ENCODE measurements at regions not wholly inside any gene's neighbourhood (a gene's known extent, or its start where the extent isn't known, plus 50 kb on each side); places are given as distances from the start of the nearest gene placed in this dataset.

DNA sequence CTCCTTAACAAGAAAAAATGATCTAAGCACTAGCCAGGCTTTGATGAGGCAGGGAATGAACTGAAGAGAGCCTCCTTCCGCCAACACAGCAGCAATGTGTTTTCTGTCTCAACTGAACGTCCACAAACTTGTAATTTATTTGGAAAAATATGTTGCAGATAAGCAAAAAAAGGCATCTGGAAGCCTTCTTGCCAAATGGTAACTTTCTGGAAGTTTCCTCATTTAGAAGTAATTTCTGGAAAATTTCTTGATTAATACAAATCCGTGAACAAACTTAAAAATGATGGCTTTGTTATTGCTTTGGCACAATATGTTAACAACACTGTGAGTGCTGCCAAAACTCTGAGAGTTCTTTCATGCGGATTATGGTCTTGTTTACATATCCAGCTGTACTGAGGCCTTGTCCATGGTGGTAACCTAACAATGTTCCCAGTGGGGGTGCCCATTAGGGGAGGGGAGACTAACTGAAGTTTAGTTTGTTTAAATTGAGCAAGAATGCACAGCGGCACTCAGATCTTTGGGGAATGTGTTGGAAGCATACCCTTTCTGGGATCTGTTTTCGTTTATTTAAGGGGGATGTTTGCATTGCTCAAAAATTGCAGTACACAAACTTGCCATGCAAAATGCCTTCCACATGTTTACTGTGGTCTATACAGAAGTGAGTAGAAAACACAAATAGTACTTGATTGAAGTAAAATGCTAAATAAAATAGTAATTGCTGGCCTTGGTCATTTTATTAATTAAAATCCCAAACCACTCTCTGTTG is 334.7 kb downstream of the NR2F1-AS1 start:
- peak; percentile 90 for DNase-seq (ENCODE audit: low read depth)
- H3K9ac ChIP-seq (ENCODE audit: low read length) = no peak overlapping the region
- peaks cover 15% of the 10 kb centered on the region for H3K4me1 ChIP-seq (ENCODE audit: control insufficient read depth, insufficient read depth, low read length)
- H3K27me3 ChIP-seq (replicated peaks; ENCODE audit: control insufficient read depth, insufficient read depth, low read length) = no peaks in the 10 kb centered on the region
- no peaks in the 10 kb centered on the region for H3K9me3 ChIP-seq (ENCODE audit: control insufficient read depth, low read length)
- no peaks in the 10 kb centered on the region for H3K36me3 ChIP-seq (ENCODE audit: control insufficient read depth, insufficient read depth, low read length, severe bottlenecking)
- no peak overlapping the region for H3K4me3 ChIP-seq (ENCODE audit: low read length)

DNA sequence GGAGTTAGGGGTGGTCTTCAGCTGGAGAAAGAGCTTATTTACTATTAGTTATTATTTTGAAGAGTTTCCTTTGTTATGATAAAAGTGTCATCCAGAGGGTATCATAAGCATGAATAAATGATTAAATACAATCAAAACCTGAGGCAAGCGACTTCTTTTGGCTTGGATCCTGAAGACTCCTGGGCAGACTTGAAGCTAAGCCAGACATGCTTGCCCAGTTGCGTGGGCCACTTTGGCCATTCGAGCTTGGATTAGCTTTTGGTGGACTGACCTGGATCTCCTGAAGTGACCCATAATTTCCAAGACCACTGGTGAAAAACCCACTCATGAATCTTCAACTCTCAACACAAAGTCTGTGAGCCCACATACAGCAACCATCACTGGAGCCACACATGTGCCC is 335.8 kb downstream of the NR2F1-AS1 start:
- Histone ChIP-seq H3K4me3 (ENCODE audit: low read length) (no peak overlapping the region), H3K36me3 (ENCODE audit: control insufficient read depth, insufficient read depth, low read length, severe bottlenecking) (no peaks in the 10 kb centered on the region), H3K27me3 (replicated peaks; ENCODE audit: control insufficient read depth, insufficient read depth, low read length) (no peaks in the 10 kb centered on the region), H3K4me1 (ENCODE audit: control insufficient read depth, insufficient read depth, low read length) (peaks cover 10% of the 10 kb centered on the region), H3K9me3 (ENCODE audit: control insufficient read depth, low read length) (no peaks in the 10 kb centered on the region), H3K9ac (ENCODE audit: low read length) (no peak overlapping the region)
- no peak for DNase-seq (ENCODE audit: low read depth)

DNA sequence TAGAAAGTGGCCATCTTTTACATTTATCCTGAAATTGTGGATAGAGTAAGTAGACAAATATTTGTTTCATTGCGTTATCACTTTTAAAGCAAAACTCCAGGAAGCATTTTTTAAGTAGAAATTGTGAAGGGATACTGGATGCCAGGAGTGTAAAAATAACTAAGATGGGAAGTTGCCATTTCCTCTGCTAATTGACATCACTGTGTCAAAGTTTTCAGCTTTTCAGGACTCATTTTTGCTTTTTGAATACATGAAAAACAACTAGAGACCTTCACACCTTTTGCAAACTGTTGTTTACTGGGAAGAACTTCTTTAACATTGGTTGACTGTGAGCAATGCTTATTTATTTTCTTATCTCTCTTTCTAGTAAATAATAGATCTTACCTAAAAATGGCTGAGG is 337.5 kb downstream of the NR2F1-AS1 start:
- Histone ChIP-seq H3K9me3 (ENCODE audit: control insufficient read depth, low read length) (no peaks in the 10 kb centered on the region), H3K9ac (ENCODE audit: low read length) (no peak overlapping the region), H3K36me3 (ENCODE audit: control insufficient read depth, insufficient read depth, low read length, severe bottlenecking) (no peaks in the 10 kb centered on the region), H3K4me1 (ENCODE audit: control insufficient read depth, insufficient read depth, low read length) (peaks cover 10% of the 10 kb centered on the region), H3K4me3 (ENCODE audit: low read length) (no peak overlapping the region), H3K27me3 (replicated peaks; ENCODE audit: control insufficient read depth, insufficient read depth, low read length) (no peaks in the 10 kb centered on the region)
- DNase-seq (ENCODE audit: low read depth) = no peak

DNA sequence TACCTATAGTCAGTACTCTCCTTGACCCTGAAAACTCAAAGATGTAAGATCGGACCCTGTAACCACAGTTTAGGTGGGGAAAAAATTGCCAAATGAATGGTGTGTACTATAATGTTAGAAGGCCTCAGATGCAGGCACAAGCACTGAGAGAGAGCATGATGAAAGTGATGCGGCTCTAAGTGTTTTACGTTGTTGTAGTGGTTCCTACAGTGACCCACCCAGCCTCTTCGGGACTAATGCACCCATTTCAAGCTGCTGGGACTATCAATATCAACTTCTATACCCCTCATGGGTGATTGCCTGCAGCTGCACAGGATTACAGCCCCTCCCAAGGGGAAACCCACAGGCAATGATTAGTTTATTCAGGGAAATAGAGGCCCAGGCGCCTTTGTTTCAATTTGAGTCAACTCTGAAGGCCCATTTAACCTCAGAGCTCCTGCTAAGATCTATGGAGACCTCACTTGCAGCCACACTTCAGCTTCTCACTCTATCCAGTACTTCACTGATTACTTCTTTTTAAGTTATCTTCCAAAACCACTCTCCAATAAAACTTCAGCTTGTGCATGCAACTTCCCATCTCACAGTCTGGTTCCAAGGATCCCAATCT is 340.7 kb downstream of the NR2F1-AS1 start:
- Histone ChIP-seq H3K4me1 (ENCODE audit: control insufficient read depth, insufficient read depth, low read length) (no peaks in the 10 kb centered on the region), H3K9ac (ENCODE audit: low read length) (no peak overlapping the region), H3K27me3 (replicated peaks; ENCODE audit: control insufficient read depth, insufficient read depth, low read length) (no peaks in the 10 kb centered on the region), H3K4me3 (ENCODE audit: low read length) (no peak overlapping the region), H3K9me3 (ENCODE audit: control insufficient read depth, low read length) (no peaks in the 10 kb centered on the region), H3K36me3 (ENCODE audit: control insufficient read depth, insufficient read depth, low read length, severe bottlenecking) (no peaks in the 10 kb centered on the region)
- DNase-seq (ENCODE audit: low read depth) = no peak

DNA sequence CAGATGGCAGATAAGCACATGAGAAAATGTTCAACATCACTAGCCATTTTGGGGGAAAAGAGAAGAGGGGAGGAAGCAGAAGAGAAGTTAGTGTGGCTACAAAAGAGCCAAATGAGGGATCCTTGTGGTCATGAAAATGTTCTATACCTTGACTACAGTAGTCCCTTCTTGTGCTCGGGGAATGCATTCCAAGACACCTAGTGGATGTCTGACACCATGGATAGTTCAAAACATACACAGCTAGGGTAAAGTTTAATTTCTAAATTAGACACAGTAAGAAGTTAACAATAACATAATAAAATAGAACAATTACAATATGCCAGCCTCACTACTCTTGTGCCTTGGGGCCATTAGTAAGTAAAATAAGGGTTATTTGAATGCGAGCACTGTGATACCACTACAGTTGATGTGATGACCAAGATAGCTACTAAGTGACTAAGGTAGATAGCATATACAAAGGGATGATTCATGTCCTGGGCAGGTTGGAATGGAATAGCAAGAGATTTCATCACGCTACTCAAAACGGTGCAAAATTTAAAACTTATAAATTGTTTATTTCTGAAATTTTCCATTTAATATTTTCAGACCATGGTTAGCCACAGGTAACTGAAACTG is 344.1 kb downstream of the NR2F1-AS1 start:
- Histone ChIP-seq H3K27me3 (replicated peaks; ENCODE audit: control insufficient read depth, insufficient read depth, low read length) (no peaks in the 10 kb centered on the region), H3K4me3 (ENCODE audit: low read length) (no peak overlapping the region), H3K9me3 (ENCODE audit: control insufficient read depth, low read length) (no peaks in the 10 kb centered on the region), H3K4me1 (ENCODE audit: control insufficient read depth, insufficient read depth, low read length) (no peaks in the 10 kb centered on the region), H3K9ac (ENCODE audit: low read length) (no peak overlapping the region), H3K36me3 (ENCODE audit: control insufficient read depth, insufficient read depth, low read length, severe bottlenecking) (no peaks in the 10 kb centered on the region)
- DNase-seq (ENCODE audit: low read depth) = no peak

DNA sequence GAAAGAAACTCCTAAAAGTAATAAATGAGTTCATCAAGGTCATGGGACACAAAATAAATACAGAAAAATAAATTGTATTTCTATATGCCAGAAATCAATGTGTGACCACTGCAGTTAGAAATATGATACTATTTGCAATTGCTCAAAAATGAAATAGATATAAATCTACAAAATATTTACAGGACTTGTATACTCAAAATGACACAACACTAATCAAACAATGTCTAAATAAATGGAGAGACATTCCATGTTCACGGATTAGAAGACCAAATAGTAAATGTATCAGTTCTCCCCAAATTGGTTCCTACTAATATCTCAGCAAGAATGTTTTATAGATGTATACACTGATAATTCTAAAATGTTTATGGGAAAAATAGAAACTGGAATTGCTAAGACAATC is 345.3 kb downstream of the NR2F1-AS1 start:
- Histone ChIP-seq H3K4me3 (ENCODE audit: low read length) (no peak overlapping the region), H3K9me3 (ENCODE audit: control insufficient read depth, low read length) (no peaks in the 10 kb centered on the region), H3K4me1 (ENCODE audit: control insufficient read depth, insufficient read depth, low read length) (no peaks in the 10 kb centered on the region)

DNA sequence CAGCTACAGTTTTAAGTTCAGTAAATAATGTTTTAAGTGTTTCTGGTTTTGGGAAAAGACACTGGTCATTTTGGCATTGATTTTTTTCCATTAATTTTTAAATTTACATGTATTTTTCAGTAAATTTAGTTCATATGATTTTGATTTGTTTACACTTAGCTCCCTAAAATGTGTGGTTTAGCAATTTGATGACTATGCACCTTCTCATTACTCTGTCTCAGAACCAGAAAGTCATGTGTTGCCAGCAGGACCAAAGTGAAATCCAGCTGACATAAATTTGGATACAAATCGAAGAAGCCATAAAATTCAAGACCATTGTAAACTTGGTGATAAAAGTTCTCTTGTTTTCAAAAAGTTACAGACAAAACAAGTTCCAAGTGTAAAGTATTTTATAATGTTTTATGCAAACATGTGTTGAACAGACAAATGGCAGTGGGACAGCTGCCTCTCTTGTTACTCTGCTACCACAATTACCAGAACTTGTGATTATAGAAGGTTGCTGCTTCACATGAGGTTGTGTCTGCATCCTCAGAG is 354.8 kb downstream of the NR2F1-AS1 start:
- H3K36me3 ChIP-seq (ENCODE audit: control insufficient read depth, insufficient read depth, low read length, severe bottlenecking) = no peaks in the 10 kb centered on the region
- no peak for DNase-seq (ENCODE audit: low read depth)
- H3K4me3 ChIP-seq (ENCODE audit: low read length) = no peak overlapping the region
- no peaks in the 10 kb centered on the region for H3K27me3 ChIP-seq (replicated peaks; ENCODE audit: control insufficient read depth, insufficient read depth, low read length)
- peaks cover 15% of the 10 kb centered on the region for H3K4me1 ChIP-seq (ENCODE audit: control insufficient read depth, insufficient read depth, low read length)
- H3K9me3 ChIP-seq (ENCODE audit: control insufficient read depth, low read length) = no peaks in the 10 kb centered on the region
- no peak overlapping the region for H3K9ac ChIP-seq (ENCODE audit: low read length)

More for the DNA sequence above, 345.3 kb downstream of the NR2F1-AS1 start:
- Histone ChIP-seq H3K36me3 (ENCODE audit: control insufficient read depth, insufficient read depth, low read length, severe bottlenecking) (no peaks in the 10 kb centered on the region), H3K9ac (ENCODE audit: low read length) (no peak overlapping the region), H3K27me3 (replicated peaks; ENCODE audit: control insufficient read depth, insufficient read depth, low read length) (no peaks in the 10 kb centered on the region)
- DNase-seq (ENCODE audit: low read depth) = no peak

DNA sequence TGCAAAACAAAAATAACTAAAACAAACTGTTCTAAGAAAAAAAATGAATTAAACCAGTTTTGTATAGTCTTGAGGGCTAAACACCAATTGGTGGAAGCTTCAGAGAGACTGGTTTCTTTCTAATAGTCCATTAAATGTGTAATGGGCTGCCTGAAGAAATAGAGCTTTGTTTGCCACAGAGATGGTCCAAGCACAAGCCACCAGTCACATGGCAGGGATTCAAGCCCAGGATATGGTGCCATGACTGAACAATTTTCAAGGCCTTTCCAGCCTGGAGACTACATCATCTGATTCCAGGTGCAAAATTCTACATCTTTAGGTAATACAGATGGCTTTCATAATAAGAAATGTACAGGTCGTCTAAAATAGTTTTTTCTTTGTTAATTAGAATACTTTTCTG is 355.3 kb downstream of the NR2F1-AS1 start:
- DNase-seq (ENCODE audit: low read depth) = no peak
- H3K27me3 ChIP-seq (replicated peaks; ENCODE audit: control insufficient read depth, insufficient read depth, low read length) = no peaks in the 10 kb centered on the region
- peaks cover 15% of the 10 kb centered on the region for H3K4me1 ChIP-seq (ENCODE audit: control insufficient read depth, insufficient read depth, low read length)
- no peak overlapping the region for H3K9ac ChIP-seq (ENCODE audit: low read length)
- no peak overlapping the region for H3K4me3 ChIP-seq (ENCODE audit: low read length)
- H3K36me3 ChIP-seq (ENCODE audit: control insufficient read depth, insufficient read depth, low read length, severe bottlenecking) = no peaks in the 10 kb centered on the region
- H3K9me3 ChIP-seq (ENCODE audit: control insufficient read depth, low read length) = no peaks in the 10 kb centered on the region

DNA sequence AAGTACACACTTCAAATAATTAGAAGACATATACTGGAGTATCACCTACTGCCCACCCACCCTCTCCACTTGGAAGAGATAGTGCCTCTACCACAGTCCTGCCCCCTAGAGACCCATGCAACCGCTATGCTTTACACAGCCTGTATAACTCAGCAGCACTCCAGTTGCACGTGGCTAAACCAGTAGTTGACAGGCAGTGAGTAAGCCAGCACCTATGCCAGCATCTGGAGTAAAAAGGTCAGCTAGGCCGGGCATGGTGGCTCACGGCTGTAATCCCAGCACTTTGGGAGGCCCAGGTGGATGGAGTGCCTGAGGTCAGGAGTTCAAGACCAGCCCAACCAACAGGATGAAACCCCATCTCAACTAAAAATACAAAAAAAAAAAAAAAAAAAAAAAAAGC is 356.4 kb downstream of the NR2F1-AS1 start:
- DNase-seq (ENCODE audit: low read depth) = no peak
- Histone ChIP-seq H3K36me3 (ENCODE audit: control insufficient read depth, insufficient read depth, low read length, severe bottlenecking) (no peaks in the 10 kb centered on the region), H3K27me3 (replicated peaks; ENCODE audit: control insufficient read depth, insufficient read depth, low read length) (no peaks in the 10 kb centered on the region), H3K9me3 (ENCODE audit: control insufficient read depth, low read length) (no peaks in the 10 kb centered on the region), H3K4me3 (ENCODE audit: low read length) (no peak overlapping the region), H3K9ac (ENCODE audit: low read length) (no peak overlapping the region), H3K4me1 (ENCODE audit: control insufficient read depth, insufficient read depth, low read length) (peaks cover 15% of the 10 kb centered on the region)

DNA sequence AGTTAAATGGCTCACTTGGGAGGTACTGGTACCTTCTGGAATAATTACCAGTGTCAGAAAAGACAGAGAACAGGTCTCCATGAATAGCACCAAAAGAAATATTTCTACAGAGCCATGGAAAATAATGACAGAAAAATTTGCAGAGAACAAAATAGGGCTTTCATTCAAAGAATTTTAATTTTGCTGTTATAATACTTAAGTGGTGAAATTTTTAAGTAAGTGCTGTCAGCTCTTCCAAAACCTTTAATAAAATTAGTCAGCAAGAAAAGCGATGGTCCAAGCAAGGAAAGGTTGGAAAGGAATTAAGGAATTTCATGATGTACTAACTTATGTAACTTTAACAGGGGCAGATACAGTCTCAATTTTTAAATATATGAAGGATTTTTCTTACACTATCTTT is 359.2 kb downstream of the NR2F1-AS1 start:
- Histone ChIP-seq H3K4me1 (ENCODE audit: control insufficient read depth, insufficient read depth, low read length) (peaks cover 15% of the 10 kb centered on the region), H3K9ac (ENCODE audit: low read length) (no peak overlapping the region), H3K4me3 (ENCODE audit: low read length) (no peak overlapping the region), H3K27me3 (replicated peaks; ENCODE audit: control insufficient read depth, insufficient read depth, low read length) (no peaks in the 10 kb centered on the region), H3K9me3 (ENCODE audit: control insufficient read depth, low read length) (no peaks in the 10 kb centered on the region), H3K36me3 (ENCODE audit: control insufficient read depth, insufficient read depth, low read length, severe bottlenecking) (no peaks in the 10 kb centered on the region)
- no peak for DNase-seq (ENCODE audit: low read depth)

DNA sequence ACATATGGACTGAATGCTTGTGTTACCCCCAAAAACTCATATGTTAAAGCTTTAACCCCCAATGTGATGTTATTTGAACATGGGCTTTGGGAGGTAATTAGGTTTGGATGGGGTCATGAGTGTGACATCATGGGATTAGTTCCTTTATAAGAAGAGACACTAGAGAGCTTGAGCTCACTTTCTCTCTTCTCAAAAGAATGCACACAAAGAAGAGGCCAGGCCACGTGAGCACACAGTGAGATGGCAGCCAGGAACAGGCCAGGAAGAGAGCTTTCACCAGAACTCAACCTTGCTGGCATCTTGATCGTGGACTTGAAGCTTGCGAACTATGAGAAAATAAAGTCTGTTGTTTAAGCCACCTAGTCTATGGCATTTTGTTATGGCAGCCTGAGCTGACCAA is 360.6 kb downstream of the NR2F1-AS1 start:
- no peaks in the 10 kb centered on the region for H3K9me3 ChIP-seq (ENCODE audit: control insufficient read depth, low read length)
- no peaks in the 10 kb centered on the region for H3K27me3 ChIP-seq (replicated peaks; ENCODE audit: control insufficient read depth, insufficient read depth, low read length)
- H3K9ac ChIP-seq (ENCODE audit: low read length) = no peak overlapping the region
- no peak for DNase-seq (ENCODE audit: low read depth)
- H3K4me3 ChIP-seq (ENCODE audit: low read length) = no peak overlapping the region
- no peaks in the 10 kb centered on the region for H3K36me3 ChIP-seq (ENCODE audit: control insufficient read depth, insufficient read depth, low read length, severe bottlenecking)
- H3K4me1 ChIP-seq (ENCODE audit: control insufficient read depth, insufficient read depth, low read length) = peaks cover 12% of the 10 kb centered on the region

All from adipocyte (in vitro differentiated cells).